ENCODE measurements at regions not wholly inside any gene's neighbourhood (a gene's known extent, or its start where the extent isn't known, plus 50 kb on each side); places are given as distances from the start of the nearest gene placed in this dataset.

GRCh38 chr15:100784493-100785180, 95.0 kb upstream of the ALDH1A3 start:
- DNase-seq (ENCODE audit: low read depth) (no peak), FAIRE-seq (no peak)
- TF ChIP-seq EZH2 (IDR thresholded peaks at IDR 0.05; ENCODE audit: insufficient read depth, low read length), result no peak
- no peak for TF ChIP-seq CTCF (IDR thresholded peaks at IDR 0.05; ENCODE audit: insufficient read depth, low read depth, low read length)
- Histone ChIP-seq H4K20me1 (ENCODE audit: insufficient read depth, low read length) (no peaks in the 10 kb centered on the region), H3K4me3 (ENCODE audit: insufficient read depth, low read depth, low read length) (no peak overlapping the region), H3K27me3 (ENCODE audit: insufficient read depth, low read length) (peaks cover 2% of the 10 kb centered on the region), H3K27ac (ENCODE audit: low read depth, low read length) (no peak overlapping the region), H2AFZ (ENCODE audit: low read depth, low read length) (no peak overlapping the region), H3K79me2 (ENCODE audit: insufficient read depth, low read length) (no peaks in the 10 kb centered on the region), H3K4me1 (ENCODE audit: insufficient read depth, low read length) (no peaks in the 10 kb centered on the region), H3K36me3 (ENCODE audit: insufficient read depth, low read length) (no peaks in the 10 kb centered on the region), H3K4me2 (ENCODE audit: low read length) (no peak overlapping the region), H3K9ac (ENCODE audit: low read length) (no peak overlapping the region), H3K9me3 (ENCODE audit: insufficient read depth, low read depth, low read length) (no peaks in the 10 kb centered on the region)
- Mint-ChIP-seq H3K4me1 (ENCODE audit: low read depth, unreplicated experiment) (no peaks in the 10 kb centered on the region), H3K27ac (ENCODE audit: unreplicated experiment) (no peak overlapping the region), H3K9me3 (ENCODE audit: unreplicated experiment) (no peaks in the 10 kb centered on the region), H3K4me3 (ENCODE audit: unreplicated experiment) (no peak overlapping the region), H3K36me3 (ENCODE audit: low read depth, unreplicated experiment) (no peaks in the 10 kb centered on the region), H3K27me3 (ENCODE audit: low read depth, unreplicated experiment) (peaks cover 15% of the 10 kb centered on the region)

- Histone ChIP-seq H3K9me3 (ENCODE audit: insufficient read depth, low read depth, low read length) (no peaks in the 10 kb centered on the region), H3K27ac (ENCODE audit: low read depth, low read length) (no peak overlapping the region), H3K4me1 (ENCODE audit: insufficient read depth, low read length) (no peaks in the 10 kb centered on the region), H2AFZ (ENCODE audit: low read depth, low read length) (no peak overlapping the region), H3K27me3 (ENCODE audit: insufficient read depth, low read length) (peaks cover 2% of the 10 kb centered on the region), H3K79me2 (ENCODE audit: insufficient read depth, low read length) (no peaks in the 10 kb centered on the region), H3K36me3 (ENCODE audit: insufficient read depth, low read length) (no peaks in the 10 kb centered on the region), H3K4me2 (ENCODE audit: low read length) (no peak overlapping the region), H3K4me3 (ENCODE audit: insufficient read depth, low read depth, low read length) (no peak overlapping the region), H3K9ac (ENCODE audit: low read length) (no peak overlapping the region), H4K20me1 (ENCODE audit: insufficient read depth, low read length) (no peaks in the 10 kb centered on the region)
- no peaks in the 10 kb centered on the region for H3K36me3 Mint-ChIP-seq (ENCODE audit: low read depth, unreplicated experiment)
- H3K27ac Mint-ChIP-seq (ENCODE audit: unreplicated experiment), result no peak overlapping the region
- no peak overlapping the region for H3K4me3 Mint-ChIP-seq (ENCODE audit: unreplicated experiment)
- H3K4me1 Mint-ChIP-seq (ENCODE audit: low read depth, unreplicated experiment), result no peaks in the 10 kb centered on the region
- TF ChIP-seq EZH2 (IDR thresholded peaks at IDR 0.05; ENCODE audit: insufficient read depth, low read length) (no peak), CTCF (IDR thresholded peaks at IDR 0.05; ENCODE audit: insufficient read depth, low read depth, low read length) (no peak)
- peaks cover 21% of the 10 kb centered on the region for H3K27me3 Mint-ChIP-seq (ENCODE audit: low read depth, unreplicated experiment)
- DNase-seq (ENCODE audit: low read depth), result no peak
- FAIRE-seq, result peak; percentile 39
- H3K9me3 Mint-ChIP-seq (ENCODE audit: unreplicated experiment), result no peaks in the 10 kb centered on the region
Observed at GRCh38 chr15:100785181-100786138, 94.2 kb upstream of the ALDH1A3 start.
